Endothelial cell (in vitro differentiated cells): ENCODE measurements at regions not wholly inside any gene's neighbourhood (a gene's known extent, or its start where the extent isn't known, plus 50 kb on each side); places are given as distances from the start of the nearest gene placed in this dataset.

Experiments used
- DNase-seq: peaks from one replicate; pipeline ENCODE4 v3.0.0; 2021; ENCODE audit warnings: low spot score
- H3K27ac Mint-ChIP-seq: one replicate; pipeline ENCODE4 v1.8.0; 2021; ENCODE audit warnings: mixed read lengths, inconsistent platforms; ENCODE audit not compliant: unreplicated experiment
- H3K27me3 Mint-ChIP-seq: one replicate; pipeline ENCODE4 v1.8.0; 2021; ENCODE audit warnings: mild to moderate bottlenecking, moderate library complexity, mixed read lengths, inconsistent platforms; ENCODE audit not compliant: unreplicated experiment
- H3K36me3 Mint-ChIP-seq: one replicate; pipeline ENCODE4 v1.8.0; 2021; ENCODE audit warnings: mild to moderate bottlenecking, low read depth, mixed read lengths, inconsistent platforms; ENCODE audit not compliant: unreplicated experiment
- H3K4me1 Mint-ChIP-seq: one replicate; pipeline ENCODE4 v1.8.0; 2021; ENCODE audit warnings: mild to moderate bottlenecking, mixed read lengths, inconsistent platforms; ENCODE audit not compliant: unreplicated experiment
- H3K4me3 Mint-ChIP-seq: one replicate; pipeline ENCODE4 v1.8.0; 2021; ENCODE audit warnings: mild to moderate bottlenecking, mixed read lengths, inconsistent platforms; ENCODE audit not compliant: unreplicated experiment
- H3K9me3 Mint-ChIP-seq: one replicate; pipeline ENCODE4 v1.8.0; 2021; ENCODE audit warnings: mixed read lengths, inconsistent platforms; ENCODE audit not compliant: unreplicated experiment
- CTCF ChIP-seq: fragments of 200-600 bp; sonication (generic); IDR thresholded peaks from one replicate; pipeline ENCODE4 v1.5.0; 2021; ENCODE audit warnings: antibody characterized with exemption; ENCODE audit not compliant: unreplicated experiment

- no peak for DNase-seq
Observed at GRCh38 chr10:29860166-29860565, 199.2 kb downstream of the JCAD start.

GRCh38 chr10:29859521-29860130, 199.8 kb downstream of the JCAD start:
- DNase-seq = no peak
- TF ChIP-seq CTCF = no peak
- Mint-ChIP-seq H3K36me3 (no peaks in the 10 kb centered on the region), H3K9me3 (no peaks in the 10 kb centered on the region), H3K4me3 (no peak overlapping the region), H3K27me3 (no peaks in the 10 kb centered on the region), H3K27ac (no peak overlapping the region), H3K4me1 (peaks cover 13% of the 10 kb centered on the region)

More at GRCh38 chr10:29860166-29860565, 199.2 kb downstream of the JCAD start:
- H3K27me3 Mint-ChIP-seq = no peaks in the 10 kb centered on the region
- H3K36me3 Mint-ChIP-seq = no peaks in the 10 kb centered on the region
- no peak overlapping the region for H3K4me3 Mint-ChIP-seq
- H3K27ac Mint-ChIP-seq = no peak overlapping the region
- no peaks in the 10 kb centered on the region for H3K9me3 Mint-ChIP-seq
- TF ChIP-seq CTCF = no peak
- peaks cover 11% of the 10 kb centered on the region for H3K4me1 Mint-ChIP-seq

- H3K9me3 Mint-ChIP-seq = no peaks in the 10 kb centered on the region
- H3K27me3 Mint-ChIP-seq = no peaks in the 10 kb centered on the region
- no peak for TF ChIP-seq CTCF
- H3K36me3 Mint-ChIP-seq = no peaks in the 10 kb centered on the region
- H3K4me3 Mint-ChIP-seq = no peak overlapping the region
- H3K27ac Mint-ChIP-seq = no peak overlapping the region
- no peak for DNase-seq
- peaks cover 14% of the 10 kb centered on the region for H3K4me1 Mint-ChIP-seq
Observed at GRCh38 chr10:29858702-29859267, 200.6 kb downstream of the JCAD start.

- Mint-ChIP-seq H3K27me3 (no peaks in the 10 kb centered on the region), H3K27ac (peak overlapping the region; percentile 83), H3K4me1 (peaks cover 17% of the 10 kb centered on the region), H3K36me3 (no peaks in the 10 kb centered on the region), H3K9me3 (no peaks in the 10 kb centered on the region), H3K4me3 (no peak overlapping the region)
- peak; percentile 76 for DNase-seq
- peak; percentile 65 for TF ChIP-seq CTCF
Observed at GRCh38 chr10:29857843-29858701, 201.3 kb downstream of the JCAD start.

GRCh38 chr10:29856295-29856694, 203.1 kb downstream of the JCAD start:
- TF ChIP-seq CTCF = no peak
- H3K4me1 Mint-ChIP-seq = peaks cover 26% of the 10 kb centered on the region
- no peak overlapping the region for H3K4me3 Mint-ChIP-seq
- H3K27me3 Mint-ChIP-seq = peaks cover 2% of the 10 kb centered on the region
- H3K9me3 Mint-ChIP-seq = no peaks in the 10 kb centered on the region
- no peak overlapping the region for H3K27ac Mint-ChIP-seq
- DNase-seq = no peak
- H3K36me3 Mint-ChIP-seq = no peaks in the 10 kb centered on the region
